A549 (cell line): ENCODE measurements at regions not wholly inside any gene's neighbourhood (a gene's known extent, or its start where the extent isn't known, plus 50 kb on each side); places are given as distances from the start of the nearest gene placed in this dataset.

Experiments
- ATAC-seq, 2 experiments: fragments of 200-7000 bp in 1 of 2; fragments of >200 bp in 1 of 2; cut with Nextera tagmentation in 1 of 2; cut with Tn5 transposase in 1 of 2; 3 replicates each; pipeline versions ENCODE4 v1.8.0 to v1.9.1; 2018 to 2020; ENCODE audit warnings: mild to moderate bottlenecking in 1 of 2, moderate library complexity in 1 of 2
- CTCF ChIA-PET: fragments of 300-600 bp; sonication (Branson Sonifier 250); formaldehyde crosslinking; extraction: SDS; loops from one replicate; lab custom pipeline; 2021; ENCODE audit warnings: antibody characterized with exemption, inconsistent platforms; lab: Yijun Ruan, JAX
- POLR2A ChIA-PET: fragments of 350-600 bp; formaldehyde crosslinking; extraction: SDS; loops from one replicate; lab custom pipeline; 2021; ENCODE audit warnings: antibody characterized with exemption, inconsistent platforms; lab: Yijun Ruan, JAX
- DNase-seq, 2 experiments: peaks; one replicate each; pipeline versions ENCODE4 v3.0.0 to v3.0.0-alpha.2; 2011 to 2016; ENCODE audit warnings: low read depth in 1 of 2, low spot score in 1 of 2
- FAIRE-seq: peaks from 2 replicates; lab custom pipeline; 2011; peaks lifted over from hg19 to GRCh38; lab: Jason Lieb, UNC
- H3K27ac ChIP-seq, 2 experiments: fragments of >200 bp; sonication (Bioruptor Twin); formaldehyde crosslinking; 3 replicates each; pipeline ENCODE4 v1.5.1; 2016 to 2017
- H3K4me1 ChIP-seq: fragments of >200 bp; sonication (Bioruptor Twin); formaldehyde crosslinking; 3 replicates; pipeline ENCODE4 v1.6.1; 2016
- H3K4me2 ChIP-seq: fragments of >200 bp; sonication (Bioruptor Twin); formaldehyde crosslinking; 3 replicates; pipeline ENCODE4 v1.6.1; 2016
- H3K4me3 ChIP-seq: fragments of >200 bp; sonication (Bioruptor Twin); formaldehyde crosslinking; 3 replicates; pipeline ENCODE4 v1.5.1; 2016
- H3K9me3 ChIP-seq: fragments of >200 bp; sonication (Bioruptor Twin); formaldehyde crosslinking; 3 replicates; pipeline ENCODE4 v1.6.1; 2016
- CEBPB ChIP-seq, 2 experiments: fragments of >200 bp in 1 of 2; sonication (Bioruptor Twin) in 1 of 2; formaldehyde crosslinking in 1 of 2; IDR thresholded peaks; 2 replicates each; pipeline ENCODE4 v1.6.1; 2012 to 2016
- CHD4 ChIP-seq: fragments of 200-600 bp; sonication (generic); IDR thresholded peaks from 2 replicates; pipeline ENCODE4 v1.6.1; 2016; ENCODE audit warnings: antibody characterized with exemption, mild to moderate bottlenecking, borderline replicate concordance
- EHMT2 ChIP-seq: fragments of 200-600 bp; sonication (generic); IDR thresholded peaks from 2 replicates; pipeline ENCODE4 v1.6.1; 2016; ENCODE audit warnings: antibody characterized with exemption, low read depth, mild to moderate bottlenecking, moderate library complexity
- FOSB ChIP-seq: fragments of 250-450 bp; sonication (Bioruptor Pico); IDR thresholded peaks from 2 replicates; pipeline ENCODE4 v1.5.0; 2020; ENCODE audit warnings: mild to moderate bottlenecking, moderate library complexity
- FOSL2 ChIP-seq, 2 experiments: fragments of 450-650 bp in 1 of 2; fragments of >200 bp in 1 of 2; sonication (Bioruptor Twin) in 1 of 2; formaldehyde crosslinking; IDR thresholded peaks; 2 replicates each; pipeline versions ENCODE4 v1.5.0 to v1.6.1; 2016 to 2020; ENCODE audit warnings: mild to moderate bottlenecking in 1 of 2, moderate library complexity in 1 of 2
- HES2 ChIP-seq: fragments of >200 bp; sonication (Bioruptor Twin); formaldehyde crosslinking; IDR thresholded peaks from 2 replicates; pipeline ENCODE4 v1.6.1; 2016
- HEYL ChIP-seq: fragments of 250-450 bp; sonication (Bioruptor Pico); IDR thresholded peaks from 2 replicates; pipeline ENCODE4 v1.8.0; 2021; ENCODE audit warnings: mild to moderate bottlenecking, moderate library complexity
- HOXB5 ChIP-seq: fragments of 250-450 bp; sonication (Bioruptor Pico); IDR thresholded peaks from 2 replicates; pipeline ENCODE4 v1.5.0; 2020; ENCODE audit warnings: mild to moderate bottlenecking, moderate library complexity
- KDM5A ChIP-seq: fragments of 200-600 bp; sonication (generic); IDR thresholded peaks from 2 replicates; pipeline ENCODE4 v1.6.1; 2016; ENCODE audit warnings: antibody characterized with exemption, mild to moderate bottlenecking
- MAFK ChIP-seq: fragments of 450-650 bp; IDR thresholded peaks from 2 replicates; pipeline ENCODE4 v1.6.1; 2014; ENCODE audit not compliant: partially characterized antibody
- MAZ ChIP-seq: fragments of 150-350 bp; IDR thresholded peaks from 2 replicates; pipeline ENCODE4 v1.6.1; 2014; ENCODE audit warnings: antibody characterized with exemption, low read depth, low read length, borderline replicate concordance
- NFE2L2 ChIP-seq: fragments of 150-350 bp; conservative IDR thresholded peaks from 2 replicates; pipeline ENCODE4 v1.6.1; 2014; ENCODE audit warnings: low read length
- NPAS2 ChIP-seq: fragments of 250-450 bp; sonication (Bioruptor Pico); IDR thresholded peaks from 2 replicates; pipeline ENCODE4 v1.8.0; 2022; ENCODE audit warnings: mild to moderate bottlenecking, moderate library complexity, borderline replicate concordance
- PHF8 ChIP-seq: fragments of 200-600 bp; sonication (generic); IDR thresholded peaks from 2 replicates; pipeline ENCODE4 v1.6.1; 2016; ENCODE audit warnings: low read depth, mild to moderate bottlenecking, antibody characterized with exemption, moderate library complexity, borderline replicate concordance
- POLR2A ChIP-seq: IDR thresholded peaks from 2 replicates; pipeline ENCODE4 v1.6.1; 2012; ENCODE audit warnings: mild to moderate bottlenecking, low read length
- REST ChIP-seq: fragments of 200-600 bp; sonication (generic); IDR thresholded peaks from 2 replicates; pipeline ENCODE4 v1.6.1; 2016; ENCODE audit warnings: antibody characterized with exemption, mild to moderate bottlenecking, moderate library complexity
- TFCP2L1 ChIP-seq: fragments of 250-450 bp; sonication (Bioruptor Pico); IDR thresholded peaks from 2 replicates; pipeline ENCODE4 v1.5.0; 2021; ENCODE audit warnings: mild to moderate bottlenecking
- TP53 ChIP-seq: fragments of 250-450 bp; sonication (Bioruptor Pico); IDR thresholded peaks from 2 replicates; pipeline ENCODE4 v1.5.0; 2021; ENCODE audit warnings: mild to moderate bottlenecking, moderate library complexity
- USF2 ChIP-seq: fragments of 450-650 bp; IDR thresholded peaks from 2 replicates; pipeline ENCODE4 v1.6.1; 2014; ENCODE audit warnings: antibody characterized with exemption
- ZSCAN20 ChIP-seq: fragments of 250-450 bp; sonication (Bioruptor Pico); IDR thresholded peaks from 2 replicates; pipeline ENCODE4 v1.8.0; 2022; ENCODE audit warnings: mild to moderate bottlenecking, moderate library complexity
- whole genome bisulfite sequencing: methylation state at CpG from one replicate; pipeline ENCODE4 v1.1.6; 2017; ENCODE audit errors: missing lambda C conversion rate; 5-methylcytosine and 5-hydroxymethylcytosine counted together

GRCh38 chr3:13143381-13144004 lies 70.3 kb upstream of the IQSEC1 start:
- 76% methylated on average over 6 of the region's 7 CpGs for WGBS
- Histone ChIP-seq H3K4me3 (no peak overlapping the region), H3K9me3 (no peaks in the 10 kb centered on the region), H3K4me1 (no peaks in the 10 kb centered on the region), H3K4me2 (no peak overlapping the region), H3K27ac (no peak overlapping the region)
- ChIA-PET POLR2A (no interaction called here), CTCF (interaction anchor here (1.3 to 2.1 kb wide), 2 partner anchors 30 to 140 kb away, joined by 3 to 5 read pairs; no protein-coding TSS in a partner anchor)
- DNase-seq, result no peak
- no peak for ATAC-seq
- TF ChIP-seq USF2 (peak; percentile 59; the same call in 1 of the 2 replicates), MAFK (peak; percentile 1), HEYL (CRISPR knock-in tag) (no peak)
- FAIRE-seq, result no peak

GRCh38 chr3:13142552-13143380 lies 69.5 kb upstream of the IQSEC1 start:
- CTCF ChIA-PET, result interaction anchor here (1.5 to 2.1 kb wide), 3 partner anchors 8 to 141 kb away, joined by 4 to 5 read pairs (median 5); no protein-coding TSS in a partner anchor
- WGBS, result 70% methylated on average over 9 of the region's 9 CpGs
- TF ChIP-seq FOSB (CRISPR knock-in tag) (no peak), POLR2A (no peak), TP53 (no peak), ZSCAN20 (CRISPR knock-in tag) (no peak), TFCP2L1 (CRISPR knock-in tag) (no peak), FOSL2 (IDR thresholded peaks at IDR 0.05) (no peak), FOSL2 (CRISPR knock-in tag; IDR thresholded peaks at IDR 0.05) (no peak), KDM5A (no peak), HEYL (CRISPR knock-in tag) (no peak), HES2 (no peak), CEBPB (IDR thresholded peaks at IDR 0.05) (no peak), MAZ (no peak), HOXB5 (CRISPR knock-in tag) (no peak)
- TF ChIP-seq, all 56 proteins: peak for 0
- Histone ChIP-seq H3K4me2 (no peak overlapping the region), H3K4me1 (no peaks in the 10 kb centered on the region), H3K4me3 (no peak overlapping the region), H3K9me3 (no peaks in the 10 kb centered on the region), H3K27ac (no peak overlapping the region)
- no peak for ATAC-seq
- POLR2A ChIA-PET, result no interaction called here
- no peak for DNase-seq
- no peak for FAIRE-seq

GRCh38 chr3:13141991-13142412 lies 68.8 kb upstream of the IQSEC1 start:
- H3K4me2 ChIP-seq, result no peak overlapping the region
- TF ChIP-seq NFE2L2 (no peak), EHMT2 (peak; percentile 74; the same call in 1 of the 2 replicates), REST (peak; percentile 90), PHF8 (no peak), NPAS2 (no peak), CHD4 (no peak)
- CTCF ChIA-PET, result interaction anchor here (1.0 to 2.1 kb wide), 4 partner anchors 9 to 142 kb away, joined by 4 to 5 read pairs (median 4); no protein-coding TSS in a partner anchor
- no peak overlapping the region for H3K4me3 ChIP-seq
- WGBS, result 67% methylated on average over 7 of the region's 8 CpGs
- no peak for DNase-seq
- no peak overlapping the region for H3K27ac ChIP-seq
- POLR2A ChIA-PET, result no interaction called here
- no peak for FAIRE-seq
- no peaks in the 10 kb centered on the region for H3K9me3 ChIP-seq
- no peaks in the 10 kb centered on the region for H3K4me1 ChIP-seq
- ATAC-seq, result peak in 1 of 2 experiments; percentile 59; a peak in 3 of 6 replicates
